Naive B cell (primary cell): ENCODE measurements at regions not wholly inside any gene's neighbourhood (a gene's known extent, or its start where the extent isn't known, plus 50 kb on each side); places are given as distances from the start of the nearest gene placed in this dataset.
"Not testable (repeated sequence)": the region's sequence is repeated elsewhere in the genome, so short reads cannot be mapped to it uniquely, and the experiment has no call there.

Experiments
- ATAC-seq, 2 donors: fragments of 150-1000 bp; cut with Tn5 transposase; 2 replicates each; pipeline ENCODE4 v1.10.0; 2021; ENCODE audit warnings: low read depth in 2 of 2, mild to moderate bottlenecking in 2 of 2, moderate library complexity in 2 of 2
- DNase-seq: peaks from one replicate; pipeline ENCODE4 v3.0.0; 2022
- H3K27ac Mint-ChIP-seq, 6 donors: one replicate each; pipeline ENCODE4 v1.8.0; 2020 to 2022; ENCODE audit warnings: mild to moderate bottlenecking in 6 of 6, mixed read lengths in 6 of 6, moderate library complexity in 5 of 6, inconsistent platforms in 2 of 6
- H3K27me3 Mint-ChIP-seq, 3 donors: one replicate each; pipeline ENCODE4 v1.8.0; 2021 to 2022; ENCODE audit warnings: mixed read lengths in 3 of 3, mild to moderate bottlenecking in 1 of 3
- H3K36me3 Mint-ChIP-seq, 2 donors: one replicate each; pipeline ENCODE4 v1.8.0; 2020 to 2022; ENCODE audit warnings: mixed read lengths in 2 of 2, inconsistent platforms in 1 of 2, mild to moderate bottlenecking in 1 of 2
- H3K4me1 Mint-ChIP-seq, 3 donors: one replicate each; pipeline ENCODE4 v1.8.0; 2020 to 2022; ENCODE audit warnings: mixed read lengths in 3 of 3, inconsistent platforms in 1 of 3, mild to moderate bottlenecking in 1 of 3, moderate library complexity in 1 of 3
- H3K4me3 Mint-ChIP-seq, 8 donors: one replicate each; pipeline ENCODE4 v1.8.0; 2020 to 2022; ENCODE audit warnings: mild to moderate bottlenecking in 8 of 8, mixed read lengths in 8 of 8, moderate library complexity in 8 of 8, inconsistent platforms in 2 of 8
- H3K9me3 Mint-ChIP-seq, 7 donors: one replicate each; pipeline ENCODE4 v1.8.0; 2020 to 2022; ENCODE audit warnings: mixed read lengths in 7 of 7, mild to moderate bottlenecking in 5 of 7, inconsistent platforms in 2 of 7, moderate library complexity in 1 of 7

DNA sequence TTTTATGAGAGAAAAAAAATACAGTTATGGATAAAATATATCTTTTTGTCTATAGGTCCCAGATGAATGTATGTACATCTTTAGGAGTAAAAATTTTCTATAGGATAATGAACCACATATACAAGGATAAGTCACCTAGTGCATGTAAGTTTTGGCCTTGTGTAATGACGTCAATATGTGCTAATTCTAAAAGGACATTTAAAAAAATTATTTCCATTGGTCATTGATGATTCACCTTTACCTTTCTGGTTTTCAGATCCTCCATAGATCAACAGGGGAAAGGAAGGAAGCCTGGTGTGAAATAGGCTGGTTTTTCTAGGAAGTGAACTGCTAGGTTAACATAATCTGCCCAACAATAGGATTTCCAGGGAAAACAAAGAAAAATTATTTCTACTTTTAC is 684.3 kb upstream of the SOX9 start:
- DNase-seq (no peak), ATAC-seq (no peak)
- no peaks in the 10 kb centered on the region for H3K36me3 Mint-ChIP-seq
- no peaks in the 10 kb centered on the region for H3K27me3 Mint-ChIP-seq
- H3K4me1 Mint-ChIP-seq = no peaks in the 10 kb centered on the region
- no peak overlapping the region for H3K4me3 Mint-ChIP-seq
- peaks cover 0 to 4% (median 3%) of the 10 kb centered on the region in 7 donors for H3K9me3 Mint-ChIP-seq
- H3K27ac Mint-ChIP-seq = no peak overlapping the region

DNA sequence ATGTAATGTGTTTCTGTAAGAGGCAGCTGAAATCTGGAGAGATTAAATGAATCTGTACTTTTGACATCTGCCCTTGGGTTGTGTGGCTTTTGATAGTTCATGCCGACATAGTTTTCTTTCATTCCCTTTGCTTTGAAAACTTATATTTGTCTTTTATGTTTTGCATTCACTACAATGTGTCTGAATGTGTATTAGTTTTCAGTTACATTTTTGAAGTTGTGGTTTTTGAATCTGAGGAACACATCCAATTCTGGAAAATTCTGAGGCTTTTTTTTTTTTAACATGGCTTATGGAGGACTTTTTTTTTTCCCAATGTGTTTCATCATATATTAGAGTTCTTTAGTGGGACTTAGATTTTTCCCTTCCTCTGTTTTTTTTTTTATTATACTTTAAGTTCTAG is 683.7 kb upstream of the SOX9 start:
- H3K4me1 Mint-ChIP-seq = no peaks in the 10 kb centered on the region
- H3K27ac Mint-ChIP-seq = no peak overlapping the region
- H3K36me3 Mint-ChIP-seq = no peaks in the 10 kb centered on the region
- no peaks in the 10 kb centered on the region for H3K27me3 Mint-ChIP-seq
- H3K4me3 Mint-ChIP-seq = no peak overlapping the region
- DNase-seq (no peak), ATAC-seq (no peak)
- peaks cover 0 to 7% (median 3%) of the 10 kb centered on the region in 7 donors for H3K9me3 Mint-ChIP-seq

DNA sequence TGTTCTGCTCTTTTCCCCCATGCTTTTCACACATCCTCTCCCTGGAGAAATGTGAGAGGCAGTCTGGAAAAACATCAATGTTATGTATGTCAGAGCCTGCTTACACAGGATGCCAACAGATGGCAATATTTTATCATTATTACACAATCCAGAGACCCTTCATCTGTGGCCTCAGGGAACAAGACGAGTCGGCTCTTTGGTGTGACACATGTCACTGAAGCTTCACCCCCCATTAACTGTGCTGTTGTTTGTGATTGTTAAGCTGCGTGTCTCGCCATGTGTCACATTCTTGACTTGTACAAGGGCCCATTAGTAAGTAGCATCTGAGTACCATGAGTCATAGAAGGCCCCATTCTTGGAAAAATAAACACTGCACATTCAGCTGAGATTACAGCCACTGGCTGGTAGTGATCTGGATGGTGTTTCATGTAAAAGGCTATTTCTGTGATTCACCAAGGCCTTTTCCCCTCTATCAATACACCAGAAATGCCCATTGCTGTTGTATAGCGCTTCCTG is 682.1 kb upstream of the SOX9 start:
- H3K9me3 Mint-ChIP-seq = peaks cover 0 to 7% (median 3%) of the 10 kb centered on the region in 7 donors
- DNase-seq = no peak
- no peak for ATAC-seq
- H3K4me3 Mint-ChIP-seq = no peak overlapping the region
- no peaks in the 10 kb centered on the region for H3K27me3 Mint-ChIP-seq
- no peaks in the 10 kb centered on the region for H3K4me1 Mint-ChIP-seq
- no peaks in the 10 kb centered on the region for H3K36me3 Mint-ChIP-seq
- no peak overlapping the region for H3K27ac Mint-ChIP-seq

DNA sequence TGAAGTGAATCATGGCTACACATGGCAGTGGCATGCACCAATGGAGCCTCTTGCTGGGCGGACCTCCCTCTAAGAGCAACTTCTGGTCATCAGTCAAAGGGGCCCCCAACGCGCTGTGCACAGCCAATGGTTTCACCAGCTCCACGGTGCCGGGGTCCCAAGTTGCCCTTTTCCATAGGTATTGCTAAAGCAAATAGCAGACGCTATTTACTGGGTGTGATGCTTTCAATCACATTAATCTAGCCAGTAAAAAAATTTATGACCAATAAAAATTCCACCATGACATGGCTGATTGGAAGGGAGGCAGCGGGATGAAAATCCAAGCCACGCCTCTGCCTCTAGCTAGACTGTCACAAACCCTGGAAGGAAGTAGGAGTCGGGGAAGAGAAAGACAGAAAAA is 680.3 kb upstream of the SOX9 start:
- no peak overlapping the region for H3K4me3 Mint-ChIP-seq

DNA sequence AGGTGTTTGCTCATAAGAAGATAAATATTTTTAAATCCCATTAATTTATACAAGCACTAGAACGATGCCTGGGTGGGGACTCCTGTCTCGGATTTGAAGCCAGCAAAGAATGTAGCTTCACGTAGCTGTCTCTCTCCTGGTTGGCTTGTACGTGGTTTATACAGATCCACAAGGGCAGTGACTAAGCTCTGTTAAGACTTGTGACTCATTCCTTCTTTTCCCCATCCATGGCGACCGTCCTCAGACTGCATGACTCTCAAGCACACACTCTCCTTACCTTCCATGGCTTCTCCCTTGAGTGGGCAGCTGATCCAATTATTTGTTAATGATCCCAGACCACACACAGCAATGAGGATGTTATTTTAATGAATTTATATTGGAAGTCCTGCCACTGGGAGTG is 679.7 kb upstream of the SOX9 start:
- DNase-seq = no peak
- ATAC-seq = no peak
- Mint-ChIP-seq H3K4me1 (no peaks in the 10 kb centered on the region), H3K27me3 (no peaks in the 10 kb centered on the region), H3K9me3 (peaks cover 0 to 15% (median 3%) of the 10 kb centered on the region in 7 donors), H3K27ac (no peak overlapping the region), H3K4me3 (no peak overlapping the region), H3K36me3 (no peaks in the 10 kb centered on the region)

More for the DNA sequence above, 680.3 kb upstream of the SOX9 start:
- H3K9me3 Mint-ChIP-seq = peaks cover 0 to 13% (median 3%) of the 10 kb centered on the region in 7 donors
- no peaks in the 10 kb centered on the region for H3K27me3 Mint-ChIP-seq
- no peak overlapping the region for H3K27ac Mint-ChIP-seq
- no peak for ATAC-seq
- no peaks in the 10 kb centered on the region for H3K4me1 Mint-ChIP-seq
- DNase-seq = no peak
- H3K36me3 Mint-ChIP-seq = no peaks in the 10 kb centered on the region

DNA sequence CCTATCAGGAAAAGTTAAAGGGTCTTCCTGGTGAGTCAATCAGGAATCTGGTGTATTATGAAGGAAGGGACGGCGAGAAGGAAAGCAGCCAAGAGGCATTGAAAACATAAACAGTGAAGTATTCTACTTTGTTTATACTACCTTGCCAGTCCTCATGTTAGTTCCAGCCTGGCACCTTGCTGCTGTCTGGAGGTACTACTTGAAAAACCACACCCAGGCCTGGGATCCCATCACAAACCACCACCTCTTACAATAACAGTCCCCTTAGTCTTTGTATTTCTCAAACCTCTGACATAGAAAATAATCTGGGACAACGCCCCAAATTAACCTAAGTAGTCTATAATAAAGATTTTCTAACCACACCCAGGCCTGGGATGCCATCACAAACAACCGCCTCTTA is 676.7 kb upstream of the SOX9 start:
- Mint-ChIP-seq H3K27me3 (no peaks in the 10 kb centered on the region), H3K27ac (no peak overlapping the region), H3K4me3 (no peak overlapping the region), H3K9me3 (peaks cover 0 to 15% (median 3%) of the 10 kb centered on the region in 7 donors), H3K4me1 (no peaks in the 10 kb centered on the region), H3K36me3 (no peaks in the 10 kb centered on the region)
- DNase-seq = no peak
- ATAC-seq = no peak

DNA sequence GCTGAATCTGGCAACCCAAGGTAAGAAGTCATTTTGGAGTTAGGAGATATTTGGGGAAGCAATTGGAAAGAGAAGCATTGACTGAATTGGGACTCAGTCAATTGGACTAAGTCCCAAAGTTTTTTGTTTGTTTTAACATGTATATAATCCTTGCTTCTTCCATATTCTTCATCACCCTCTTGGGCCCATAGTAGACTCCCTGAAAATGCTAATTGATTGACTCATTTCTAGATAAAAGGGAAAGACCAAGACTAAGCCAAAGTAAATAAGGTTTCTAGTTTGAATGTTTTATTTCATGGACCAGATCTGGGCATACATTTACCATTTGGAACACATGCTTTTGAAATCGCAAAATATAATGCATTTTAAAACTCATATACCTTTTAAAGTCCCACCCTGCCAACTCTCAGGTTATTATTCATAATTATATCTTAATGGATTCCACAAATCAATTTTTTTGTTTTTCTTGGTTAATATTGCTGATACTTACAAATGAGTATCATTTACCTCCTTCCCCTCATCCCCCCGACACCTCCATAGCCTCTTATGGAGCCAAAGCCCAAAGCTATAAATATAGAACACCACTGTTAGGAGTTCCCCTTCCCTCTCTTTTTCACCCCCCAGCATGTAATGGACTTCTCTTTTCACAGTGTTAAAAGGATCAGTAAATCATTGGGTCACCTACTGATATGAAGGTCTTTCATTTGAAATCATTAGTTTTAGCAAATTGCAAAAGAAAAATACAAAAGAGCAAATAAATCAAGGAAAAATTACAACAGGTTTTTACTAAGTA is 674.0 kb upstream of the SOX9 start:
- ATAC-seq (no peak), DNase-seq (no peak)
- no peak overlapping the region for H3K27ac Mint-ChIP-seq
- H3K4me1 Mint-ChIP-seq = no peaks in the 10 kb centered on the region
- H3K4me3 Mint-ChIP-seq = no peak overlapping the region
- peaks cover 0 to 7% (median 0%) of the 10 kb centered on the region in 7 donors for H3K9me3 Mint-ChIP-seq
- no peaks in the 10 kb centered on the region for H3K27me3 Mint-ChIP-seq
- H3K36me3 Mint-ChIP-seq = no peaks in the 10 kb centered on the region

DNA sequence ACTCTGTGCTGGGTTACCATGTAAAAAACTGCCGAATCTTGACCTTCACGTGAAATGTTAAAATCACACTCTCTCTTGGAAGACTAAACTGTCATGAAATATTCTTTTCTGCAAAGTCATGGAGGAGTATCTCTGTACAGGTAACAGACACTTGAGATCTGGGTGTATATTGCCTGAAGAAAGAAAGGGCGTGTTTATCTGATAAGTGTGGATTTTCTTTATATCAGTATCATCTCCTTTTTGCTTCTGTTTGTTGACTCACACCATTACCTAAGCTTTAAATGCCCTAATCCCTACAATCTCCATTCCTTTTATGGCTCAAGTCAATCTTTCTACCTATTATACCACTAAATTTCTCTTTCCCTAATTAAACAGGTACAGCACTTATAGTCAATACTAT is 673.2 kb upstream of the SOX9 start:
- ATAC-seq (no peak), DNase-seq (no peak)
- no peak overlapping the region for H3K4me3 Mint-ChIP-seq
- no peaks in the 10 kb centered on the region for H3K27me3 Mint-ChIP-seq
- H3K27ac Mint-ChIP-seq = no peak overlapping the region
- H3K4me1 Mint-ChIP-seq = no peaks in the 10 kb centered on the region
- H3K36me3 Mint-ChIP-seq = no peaks in the 10 kb centered on the region
- H3K9me3 Mint-ChIP-seq = peaks cover 0 to 7% (median 0%) of the 10 kb centered on the region in 7 donors

DNA sequence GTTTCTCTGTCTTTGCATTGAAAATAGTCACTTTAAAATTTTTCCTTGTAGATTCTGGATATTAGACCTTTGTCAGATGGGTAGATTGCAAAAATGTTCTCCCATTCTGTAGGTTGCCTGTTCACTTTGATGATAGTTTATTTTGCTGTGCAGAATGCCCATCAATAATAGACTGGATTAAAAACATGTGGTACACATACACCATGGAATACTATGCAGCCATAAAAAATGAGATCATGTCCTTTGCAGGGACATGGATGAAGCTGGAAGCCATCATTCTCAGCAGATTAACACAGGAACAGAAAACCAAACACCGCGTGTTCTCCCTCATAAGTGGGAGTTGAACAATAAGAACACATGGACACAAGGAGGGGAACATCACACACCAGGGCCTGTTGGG is 670.2 kb upstream of the SOX9 start:
- not testable (repeated sequence) for H3K4me1 Mint-ChIP-seq, H3K9me3 Mint-ChIP-seq, H3K4me3 Mint-ChIP-seq, H3K27ac Mint-ChIP-seq, DNase-seq, H3K36me3 Mint-ChIP-seq, ATAC-seq, H3K27me3 Mint-ChIP-seq

DNA sequence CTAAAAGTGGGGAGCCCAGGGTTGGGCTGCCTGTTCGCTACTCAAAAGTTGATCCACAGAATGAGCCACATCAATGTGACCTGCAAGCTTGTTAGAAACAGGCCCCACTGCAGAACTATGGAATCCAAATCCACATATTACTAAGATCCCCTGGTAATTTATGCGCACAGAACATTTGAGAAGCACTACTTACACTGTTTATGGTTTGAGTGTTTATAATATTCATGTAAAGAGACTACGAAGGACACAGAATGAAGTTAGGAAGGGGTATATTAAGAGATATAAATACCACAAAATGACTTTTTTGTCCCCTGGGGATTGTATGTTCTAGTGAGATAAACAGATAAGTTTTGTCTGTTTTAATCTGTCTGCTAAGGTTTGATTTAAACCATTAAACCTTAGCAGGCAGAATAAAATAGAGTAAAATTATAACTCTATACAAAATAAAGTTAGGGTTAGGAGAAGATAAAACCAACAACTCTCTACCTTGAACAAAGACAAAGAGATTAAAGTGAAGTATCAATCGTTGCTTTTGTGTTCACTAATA is 666.9 kb upstream of the SOX9 start:
- ATAC-seq (no peak), DNase-seq (no peak)
- no peaks in the 10 kb centered on the region for H3K4me1 Mint-ChIP-seq
- peaks cover 0 to 1% (median 0%) of the 10 kb centered on the region in 7 donors for H3K9me3 Mint-ChIP-seq
- no peaks in the 10 kb centered on the region for H3K36me3 Mint-ChIP-seq
- H3K27me3 Mint-ChIP-seq = no peaks in the 10 kb centered on the region
- H3K4me3 Mint-ChIP-seq = no peak overlapping the region
- no peak overlapping the region for H3K27ac Mint-ChIP-seq

DNA sequence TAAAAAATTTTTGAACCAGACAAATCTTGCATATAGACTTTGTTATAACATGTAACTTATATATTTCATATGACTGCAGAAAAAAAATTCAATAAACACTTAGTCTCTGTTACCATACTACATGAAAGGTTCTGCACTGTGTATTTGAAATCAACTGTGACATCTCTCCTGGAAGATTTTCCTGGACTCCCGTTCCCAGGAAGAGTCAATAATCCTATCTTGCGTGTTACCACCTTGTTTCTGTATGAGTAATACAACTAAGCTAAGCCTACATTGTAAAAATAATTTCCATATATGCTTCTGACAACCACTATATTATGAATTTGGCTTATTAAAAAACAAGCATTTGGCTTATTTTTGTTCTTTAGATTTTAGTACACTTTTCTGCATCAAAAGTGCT is 665.6 kb upstream of the SOX9 start:
- no peaks in the 10 kb centered on the region for H3K4me1 Mint-ChIP-seq
- DNase-seq (no peak), ATAC-seq (no peak)
- H3K4me3 Mint-ChIP-seq = no peak overlapping the region
- no peaks in the 10 kb centered on the region for H3K27me3 Mint-ChIP-seq
- peaks cover 0 to 1% (median 0%) of the 10 kb centered on the region in 7 donors for H3K9me3 Mint-ChIP-seq
- no peak overlapping the region for H3K27ac Mint-ChIP-seq
- no peaks in the 10 kb centered on the region for H3K36me3 Mint-ChIP-seq

DNA sequence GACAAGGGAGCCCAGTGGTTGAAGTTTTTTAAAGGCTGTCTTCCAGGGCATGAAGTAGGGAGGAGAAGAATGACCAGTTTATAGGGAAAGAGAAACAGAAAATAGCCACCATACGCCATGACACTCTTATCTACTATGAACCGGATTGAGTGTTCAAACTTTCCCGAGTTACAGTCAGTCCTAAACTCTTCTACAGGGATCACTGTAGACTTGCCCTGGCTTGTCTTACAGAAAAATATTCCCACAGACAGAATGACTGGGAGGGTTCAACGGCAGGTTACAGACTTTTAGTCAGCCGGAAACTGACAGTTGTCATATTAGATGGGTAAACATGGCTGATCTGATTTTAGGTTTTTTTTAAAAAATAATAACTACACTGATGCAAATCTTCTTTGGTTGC is 662.5 kb upstream of the SOX9 start:
- Mint-ChIP-seq H3K9me3 (peaks cover 0 to 1% (median 0%) of the 10 kb centered on the region in 7 donors), H3K4me3 (no peak overlapping the region), H3K4me1 (no peaks in the 10 kb centered on the region), H3K27ac (no peak overlapping the region), H3K36me3 (no peaks in the 10 kb centered on the region), H3K27me3 (no peaks in the 10 kb centered on the region)
- no peak for DNase-seq
- ATAC-seq = no peak

DNA sequence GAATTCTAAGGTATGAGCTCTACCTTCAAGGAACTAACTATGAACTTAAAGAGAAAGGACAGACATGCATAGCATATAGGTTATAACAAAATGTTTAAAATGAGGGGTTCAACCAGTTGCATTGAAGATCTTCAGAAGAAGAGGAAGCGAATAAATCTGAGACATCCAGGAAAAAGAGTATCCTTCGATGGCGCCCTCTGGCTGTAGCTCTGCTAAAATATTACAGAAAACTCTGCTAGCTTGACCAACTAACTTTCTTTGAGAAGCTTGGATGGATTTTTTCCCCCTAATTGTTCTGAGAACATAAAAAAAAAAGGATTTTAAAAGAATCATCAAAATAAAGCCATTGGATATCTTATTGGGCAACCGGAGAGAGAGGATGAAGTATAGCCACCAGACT is 659.9 kb upstream of the SOX9 start:
- no peak overlapping the region for H3K27ac Mint-ChIP-seq
- DNase-seq = no peak
- no peaks in the 10 kb centered on the region for H3K36me3 Mint-ChIP-seq
- no peak overlapping the region for H3K4me3 Mint-ChIP-seq
- peaks cover 0 to 8% (median 0%) of the 10 kb centered on the region in 7 donors for H3K9me3 Mint-ChIP-seq
- H3K27me3 Mint-ChIP-seq = no peaks in the 10 kb centered on the region
- ATAC-seq = no peak
- H3K4me1 Mint-ChIP-seq = no peaks in the 10 kb centered on the region

DNA sequence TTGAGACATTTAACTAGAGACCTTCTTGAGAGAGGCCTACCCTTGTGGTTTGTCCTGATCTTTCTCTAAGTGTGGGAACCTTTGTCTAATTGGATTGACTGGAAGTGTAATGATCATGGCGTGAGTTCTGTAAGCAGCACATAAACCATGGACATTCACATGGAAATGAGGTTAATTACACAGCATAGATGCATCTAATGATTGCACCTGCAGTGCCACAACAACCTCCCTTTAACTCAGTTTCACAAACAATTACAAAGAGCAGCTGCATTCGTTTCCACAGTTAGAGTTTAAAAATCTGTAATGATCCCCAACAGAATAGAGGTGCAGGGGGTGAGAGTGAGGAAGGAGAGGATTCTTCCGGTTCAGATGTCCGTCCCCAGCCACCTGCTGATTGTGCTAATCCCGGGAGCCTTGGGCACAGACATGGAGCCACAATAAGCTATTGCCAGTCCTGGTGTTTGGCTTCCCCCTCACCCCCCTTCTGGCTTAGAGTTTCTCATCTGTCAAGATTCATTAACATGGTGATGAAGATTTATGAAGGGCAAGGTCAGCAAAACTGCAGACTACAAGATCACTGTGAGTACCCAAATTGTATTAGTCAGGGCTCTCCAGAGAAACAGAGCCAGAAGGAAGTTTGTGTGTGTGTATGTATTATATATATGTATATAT is 659.2 kb upstream of the SOX9 start:
- Mint-ChIP-seq H3K4me3 (no peak overlapping the region), H3K4me1 (no peaks in the 10 kb centered on the region), H3K36me3 (no peaks in the 10 kb centered on the region), H3K9me3 (peaks cover 0 to 10% (median 0%) of the 10 kb centered on the region in 7 donors), H3K27me3 (peaks cover 0 to under 1% (median 0%) of the 10 kb centered on the region in 3 donors), H3K27ac (no peak overlapping the region)
- no peak for ATAC-seq
- DNase-seq = no peak
